ENCODE measurements at regions not wholly inside any gene's neighbourhood (a gene's known extent, or its start where the extent isn't known, plus 50 kb on each side); places are given as distances from the start of the nearest gene placed in this dataset.

GRCh38 chr7:88363869-88364268, 57.2 kb upstream of the STEAP4 start:
- DNase-seq (no peak), ATAC-seq (ENCODE audit: insufficient read depth, low FRiP score) (no peak)
- Histone ChIP-seq H3K9me3 (ENCODE audit: control insufficient read depth in 4 of 4, insufficient read depth in 3 of 4, low read length in 3 of 4) (no peaks in the 10 kb centered on the region), H3K36me3 (ENCODE audit: control insufficient read depth in 4 of 4, insufficient read depth in 4 of 4, low read length in 4 of 4) (no peaks in the 10 kb centered on the region), H3K27me3 (ENCODE audit: control insufficient read depth in 3 of 3, insufficient read depth in 3 of 3, low read length in 2 of 3) (no peaks in the 10 kb centered on the region), H3K27ac (ENCODE audit: low read depth in 1 of 2, low read length in 1 of 2) (no peak overlapping the region), H3K4me3 (no peak overlapping the region), H3K9ac (ENCODE audit: insufficient read depth in 1 of 2, low read length in 2 of 2) (no peak overlapping the region), H3K4me1 (ENCODE audit: control insufficient read depth in 5 of 5, insufficient read depth in 5 of 5, low read length in 5 of 5) (no peaks in the 10 kb centered on the region)
- 83 to 88% methylated on average over 2 of the region's 2 CpGs for WGBS, 2 donors
- TF ChIP-seq CTCF (IDR thresholded peaks at IDR 0.05; ENCODE audit: control extremely low read depth, extremely low read depth) = no peak

GRCh38 chr7:88363249-88363648, 56.6 kb upstream of the STEAP4 start:
- DNase-seq (no peak), ATAC-seq (ENCODE audit: insufficient read depth, low FRiP score) (no peak)
- Histone ChIP-seq H3K36me3 (ENCODE audit: control insufficient read depth in 4 of 4, insufficient read depth in 4 of 4, low read length in 4 of 4) (no peaks in the 10 kb centered on the region), H3K27ac (ENCODE audit: low read depth in 1 of 2, low read length in 1 of 2) (no peak overlapping the region), H3K4me3 (no peak overlapping the region), H3K4me1 (ENCODE audit: control insufficient read depth in 5 of 5, insufficient read depth in 5 of 5, low read length in 5 of 5) (no peaks in the 10 kb centered on the region), H3K9me3 (ENCODE audit: control insufficient read depth in 4 of 4, insufficient read depth in 3 of 4, low read length in 3 of 4) (no peaks in the 10 kb centered on the region), H3K27me3 (ENCODE audit: control insufficient read depth in 3 of 3, insufficient read depth in 3 of 3, low read length in 2 of 3) (no peaks in the 10 kb centered on the region), H3K9ac (ENCODE audit: insufficient read depth in 1 of 2, low read length in 2 of 2) (no peak overlapping the region)
- 86 to 93% methylated on average over 7 of the region's 7 CpGs for WGBS, 2 donors
- no peak for TF ChIP-seq CTCF (IDR thresholded peaks at IDR 0.05; ENCODE audit: control extremely low read depth, extremely low read depth)

- Histone ChIP-seq H3K27me3 (ENCODE audit: control insufficient read depth in 3 of 3, insufficient read depth in 3 of 3, low read length in 2 of 3) (no peaks in the 10 kb centered on the region), H3K4me3 (no peak overlapping the region), H3K9me3 (ENCODE audit: control insufficient read depth in 4 of 4, insufficient read depth in 3 of 4, low read length in 3 of 4) (no peaks in the 10 kb centered on the region), H3K36me3 (ENCODE audit: control insufficient read depth in 4 of 4, insufficient read depth in 4 of 4, low read length in 4 of 4) (no peaks in the 10 kb centered on the region), H3K9ac (ENCODE audit: insufficient read depth in 1 of 2, low read length in 2 of 2) (no peak overlapping the region), H3K4me1 (ENCODE audit: control insufficient read depth in 5 of 5, insufficient read depth in 5 of 5, low read length in 5 of 5) (no peaks in the 10 kb centered on the region), H3K27ac (ENCODE audit: low read depth in 1 of 2, low read length in 1 of 2) (no peak overlapping the region)
- no peak for TF ChIP-seq CTCF (IDR thresholded peaks at IDR 0.05; ENCODE audit: control extremely low read depth, extremely low read depth)
- 46 to 52% methylated on average over 5 of the region's 5 CpGs for WGBS, 2 donors
- ATAC-seq (ENCODE audit: insufficient read depth, low FRiP score) = no peak
- no peak for DNase-seq
Measured at GRCh38 chr7:88361357-88361756, 54.7 kb upstream of the STEAP4 start.

- H3K9me3 ChIP-seq (ENCODE audit: control insufficient read depth in 4 of 4, insufficient read depth in 3 of 4, low read length in 3 of 4) = no peaks in the 10 kb centered on the region
- ATAC-seq (ENCODE audit: insufficient read depth, low FRiP score) (no peak), DNase-seq (no peak)
- no peak overlapping the region for H3K9ac ChIP-seq (ENCODE audit: insufficient read depth in 1 of 2, low read length in 2 of 2)
- no peak for TF ChIP-seq CTCF (IDR thresholded peaks at IDR 0.05; ENCODE audit: control extremely low read depth, extremely low read depth)
- H3K27me3 ChIP-seq (ENCODE audit: control insufficient read depth in 3 of 3, insufficient read depth in 3 of 3, low read length in 2 of 3) = no peaks in the 10 kb centered on the region
- H3K4me1 ChIP-seq (ENCODE audit: control insufficient read depth in 5 of 5, insufficient read depth in 5 of 5, low read length in 5 of 5) = no peaks in the 10 kb centered on the region
- H3K27ac ChIP-seq (ENCODE audit: low read depth in 1 of 2, low read length in 1 of 2) = no peak overlapping the region
- WGBS, 2 donors = 91 to 98% methylated on average over 2 of the region's 2 CpGs
- no peak overlapping the region for H3K4me3 ChIP-seq
- H3K36me3 ChIP-seq (ENCODE audit: control insufficient read depth in 4 of 4, insufficient read depth in 4 of 4, low read length in 4 of 4) = no peaks in the 10 kb centered on the region
Measured at GRCh38 chr7:88358881-88359280, 52.2 kb upstream of the STEAP4 start.

Data from lung (tissue), 11 donors.